ENCODE measurements at regions not wholly inside any gene's neighbourhood (a gene's known extent, or its start where the extent isn't known, plus 50 kb on each side); places are given as distances from the start of the nearest gene placed in this dataset.

DNA sequence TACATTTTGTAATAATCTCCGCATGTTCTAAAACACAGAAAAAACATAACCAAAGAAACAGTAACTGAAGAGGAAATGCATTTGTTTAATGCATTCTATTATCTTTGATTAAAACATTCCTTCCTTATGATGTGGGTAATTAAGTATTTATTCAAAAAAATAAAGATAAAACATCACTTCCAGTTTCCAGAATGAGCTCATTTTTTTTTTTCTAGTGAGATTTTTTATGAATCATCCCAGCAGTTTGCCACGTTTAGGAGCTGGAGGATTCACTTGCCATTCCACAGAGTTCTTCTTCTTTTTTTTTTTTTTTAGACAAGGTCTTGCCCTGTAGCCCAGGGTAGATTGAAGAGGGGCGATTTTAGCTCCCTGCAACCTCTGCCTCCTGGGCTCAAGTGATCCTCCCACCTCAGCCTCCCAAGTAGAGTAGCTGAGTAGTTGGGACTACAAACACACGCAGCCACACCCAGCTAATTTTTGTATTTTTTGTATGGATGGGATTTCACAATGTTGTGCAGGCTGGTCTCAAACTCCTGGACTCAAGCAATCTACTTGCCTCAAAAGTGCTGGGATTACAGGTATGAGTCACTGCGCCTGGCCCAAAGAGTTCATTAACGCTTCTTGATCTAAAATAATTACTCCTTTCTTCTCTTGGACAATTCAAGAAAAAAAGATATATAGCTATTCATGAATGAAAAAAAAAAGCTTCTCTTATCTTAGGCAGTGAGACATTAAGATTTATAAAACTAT, 177.3 kb downstream of the DKK1 start:
- no peak for TF ChIP-seq EZH2 (IDR thresholded peaks at IDR 0.05)
- TF ChIP-seq POLR2AphosphoS5 (IDR thresholded peaks at IDR 0.05; ENCODE audit: borderline replicate concordance, low read depth, low read length) = no peak
- TF ChIP-seq FOXP2 (optimal IDR thresholded peaks at IDR 0.05; ENCODE audit: control extremely low read depth, extremely low read length, insufficient read depth) = no peak
